H1 (cell line): ENCODE measurements at regions not wholly inside any gene's neighbourhood (a gene's known extent, or its start where the extent isn't known, plus 50 kb on each side); places are given as distances from the start of the nearest gene placed in this dataset.

Source experiments
- CTCF ChIA-PET: fragments of 300-600 bp; sonication (Branson Sonifier 250); formaldehyde crosslinking; loops from one replicate; lab custom pipeline; 2021; ENCODE audit not compliant: partially characterized antibody; lab: Charles Lee
- POLR2A ChIA-PET: fragments of 300-600 bp; sonication (Branson Sonifier 250); formaldehyde crosslinking; loops from one replicate; lab custom pipeline; 2021; ENCODE audit warnings: inconsistent platforms; ENCODE audit not compliant: partially characterized antibody; lab: Charles Lee
- DNase-seq, 2 experiments: peaks; one replicate each; pipeline versions ENCODE4 v3.0.0 to v3.0.0-alpha.2; 2010 to 2022; ENCODE audit warnings: low spot score in 2 of 2, low read depth in 1 of 2, mixed read lengths in 1 of 2
- FAIRE-seq: peaks from 2 replicates; lab custom pipeline; 2011; peaks lifted over from hg19 to GRCh38; lab: Jason Lieb, UNC
- H2AFZ ChIP-seq: 2 replicates; pipeline ENCODE4 v1.8.1; 2012; ENCODE audit warnings: low read length, inconsistent platforms
- H2AK5ac ChIP-seq: 2 replicates; pipeline ENCODE4 v1.6.1; 2013; ENCODE audit warnings: low read depth, low read length
- H2BK120ac ChIP-seq: replicated peaks from 2 replicates; pipeline ENCODE3; 2013; ENCODE audit warnings: low read depth, low read length, inconsistent platforms
- H2BK12ac ChIP-seq: 2 replicates; pipeline ENCODE4 v1.6.1; 2013; ENCODE audit warnings: low read depth, low read length
- H2BK15ac ChIP-seq: 2 replicates; pipeline ENCODE4 v1.6.1; 2013; ENCODE audit warnings: low read length
- H2BK20ac ChIP-seq: 2 replicates; pipeline ENCODE4 v1.6.1; 2013; ENCODE audit warnings: low read length
- H2BK5ac ChIP-seq: 2 replicates; pipeline ENCODE4 v1.6.1; 2013; ENCODE audit warnings: low read depth, low read length
- H3K14ac ChIP-seq: 2 replicates; pipeline ENCODE4 v1.6.1; 2013; ENCODE audit warnings: inconsistent platforms; ENCODE audit not compliant: insufficient read length
- H3K18ac ChIP-seq: 2 replicates; pipeline ENCODE4 v1.6.1; 2013; ENCODE audit warnings: low read length; ENCODE audit errors: extremely low read depth
- H3K23ac ChIP-seq: 2 replicates; pipeline ENCODE4 v1.6.1; 2013; ENCODE audit warnings: inconsistent platforms; ENCODE audit not compliant: insufficient read length
- H3K23me2 ChIP-seq: 2 replicates; pipeline ENCODE4 v1.6.1; 2013; ENCODE audit warnings: low read depth, low read length
- H3K27ac ChIP-seq: 2 replicates; pipeline ENCODE4 v1.6.1; 2011; ENCODE audit warnings: low read depth, low read length, inconsistent platforms
- H3K27me3 ChIP-seq, 4 experiments: replicated peaks in 1 of 4; 1 replicate in 1 of 4; 2 replicates in 3 of 4; pipeline versions ENCODE4 v1.6.1 to v1.8.1; 2011 to 2013; ENCODE audit warnings: low read length in 3 of 4, mild to moderate bottlenecking in 3 of 4, inconsistent platforms in 2 of 4, mixed read lengths in 2 of 4, moderate library complexity in 1 of 4; ENCODE audit not compliant: control insufficient read depth in 3 of 4, insufficient read depth in 3 of 4; ENCODE audit errors: extremely low read depth in 1 of 4
- H3K36me3 ChIP-seq, 4 experiments: 2 replicates each; pipeline versions ENCODE4 v1.6.1 to v1.8.1; 2011 to 2013; ENCODE audit warnings: mild to moderate bottlenecking in 4 of 4, low read length in 3 of 4, moderate library complexity in 2 of 4, control low read depth in 1 of 4, inconsistent platforms in 1 of 4; ENCODE audit not compliant: insufficient read depth in 4 of 4, control insufficient read depth in 2 of 4
- H3K4ac ChIP-seq: replicated peaks from 2 replicates; pipeline ENCODE3; 2013; ENCODE audit warnings: low read length, low read depth, mixed read lengths, inconsistent platforms; ENCODE audit not compliant: insufficient read length
- H3K4me1 ChIP-seq, 4 experiments: replicated peaks in 1 of 4; 1 replicate in 1 of 4; 2 replicates in 3 of 4; pipeline versions ENCODE4 v1.6.1 to v1.8.1; 2011 to 2013; ENCODE audit warnings: low read length in 3 of 4, inconsistent platforms in 2 of 4, mixed read lengths in 1 of 4; ENCODE audit not compliant: insufficient read depth in 4 of 4, control insufficient read depth in 3 of 4
- H3K4me2 ChIP-seq, 2 experiments: 2 replicates each; pipeline versions ENCODE4 v1.6.1 to v1.8.1; 2011 to 2013; ENCODE audit warnings: low read depth in 2 of 2, low read length in 2 of 2, control low read depth in 1 of 2, inconsistent platforms in 1 of 2, mild to moderate bottlenecking in 1 of 2; ENCODE audit not compliant: insufficient read depth in 1 of 2
- H3K4me3 ChIP-seq, 4 experiments: fragments of 200-600, 300-600 bp in 1 of 4; sonication (generic), shearing (Covaris generic), sonication (Bioruptor Twin) in 1 of 4; 2 replicates each; pipeline versions ENCODE4 v1.5.1 to v1.8.1; 2011 to 2016; ENCODE audit warnings: low read length in 4 of 4, low read depth in 3 of 4, control low read depth in 2 of 4, inconsistent platforms in 2 of 4, mild to moderate bottlenecking in 2 of 4, mixed read lengths in 1 of 4, moderate library complexity in 1 of 4; ENCODE audit not compliant: insufficient read depth in 2 of 4; ENCODE audit errors: extremely low read depth in 1 of 4
- H3K56ac ChIP-seq: replicated peaks from 2 replicates; pipeline ENCODE3; 2013; ENCODE audit warnings: low read depth, mild to moderate bottlenecking, mixed read lengths, low read length, inconsistent platforms; ENCODE audit not compliant: insufficient read length
- H3K79me1 ChIP-seq: 2 replicates; pipeline ENCODE4 v1.6.1; 2013; ENCODE audit warnings: low read depth, low read length, control low read depth
- H3K79me2 ChIP-seq, 2 experiments: 2 replicates each; pipeline versions ENCODE4 v1.6.1 to v1.8.1; 2012 to 2013; ENCODE audit warnings: low read length in 2 of 2, mild to moderate bottlenecking in 2 of 2, inconsistent platforms in 1 of 2; ENCODE audit not compliant: insufficient read depth in 2 of 2, control insufficient read depth in 1 of 2
- H3K9ac ChIP-seq, 4 experiments: replicated peaks in 1 of 4; 1 replicate in 1 of 4; 2 replicates in 3 of 4; pipeline versions ENCODE4 v1.6.1 to v1.8.1; 2011 to 2013; ENCODE audit warnings: low read depth in 3 of 4, low read length in 3 of 4, control low read depth in 2 of 4, mild to moderate bottlenecking in 2 of 4, moderate library complexity in 2 of 4, inconsistent platforms in 1 of 4; ENCODE audit errors: extremely low read depth in 1 of 4
- H3K9me3 ChIP-seq, 2 experiments: 2 replicates each; pipeline versions ENCODE4 v1.6.1 to v1.8.1; 2012 to 2013; ENCODE audit warnings: mild to moderate bottlenecking in 2 of 2, moderate library complexity in 2 of 2, control low read depth in 1 of 2, inconsistent platforms in 1 of 2, low read depth in 1 of 2, low read length in 1 of 2, mixed read lengths in 1 of 2; ENCODE audit not compliant: insufficient read depth in 2 of 2
- H4K20me1 ChIP-seq, 2 experiments: replicated peaks in 1 of 2; 2 replicates each; pipeline versions ENCODE3 to v1.8.1; 2011 to 2013; ENCODE audit warnings: inconsistent platforms in 2 of 2, low read length in 2 of 2, mild to moderate bottlenecking in 1 of 2; ENCODE audit not compliant: insufficient read depth in 2 of 2, control insufficient read depth in 1 of 2
- H4K5ac ChIP-seq: 2 replicates; pipeline ENCODE4 v1.6.1; 2013; ENCODE audit warnings: low read length, low read depth, mixed read lengths, inconsistent platforms; ENCODE audit not compliant: insufficient read length
- H4K8ac ChIP-seq: 2 replicates; pipeline ENCODE4 v1.8.0; 2013; ENCODE audit warnings: mild to moderate bottlenecking, moderate library complexity, low read length, inconsistent platforms; ENCODE audit not compliant: insufficient read depth; ENCODE audit errors: extremely low read depth
- H4K91ac ChIP-seq: replicated peaks from 2 replicates; pipeline ENCODE3; 2013; ENCODE audit warnings: low read length, mixed read lengths, inconsistent platforms; ENCODE audit not compliant: insufficient read length
- NRF1 ChIP-seq: IDR thresholded peaks from 2 replicates; pipeline ENCODE4 v1.6.1; 2011; ENCODE audit warnings: mild to moderate bottlenecking, low read depth, low read length, improper control_type of control experiment
- POLR2A ChIP-seq, 2 experiments: IDR thresholded peaks; 1 replicate in 1 of 2; 2 replicates in 1 of 2; pipeline ENCODE4 v1.6.1; 2011; ENCODE audit warnings: low read depth in 2 of 2, low read length in 2 of 2, mild to moderate bottlenecking in 2 of 2; ENCODE audit errors: control extremely low read depth in 1 of 2
- RAD21 ChIP-seq, 2 experiments: IDR thresholded peaks in 1 of 2; conservative IDR thresholded peaks in 1 of 2; 2 replicates each; pipeline ENCODE4 v1.6.1; 2011; ENCODE audit warnings: low read depth in 2 of 2, low read length in 2 of 2, improper control_type of control experiment in 1 of 2, inconsistent platforms in 1 of 2, mild to moderate bottlenecking in 1 of 2, moderate library complexity in 1 of 2
- SAP30 ChIP-seq: fragments of 300-600 bp; sonication (generic); IDR thresholded peaks from 2 replicates; pipeline ENCODE4 v1.7.1; 2012; ENCODE audit warnings: low read length, moderate library complexity, mild to moderate bottlenecking, inconsistent platforms; ENCODE audit not compliant: insufficient read depth, insufficient replicate concordance
- SIX5 ChIP-seq: IDR thresholded peaks from 2 replicates; pipeline ENCODE4 v1.6.1; 2011; ENCODE audit warnings: mild to moderate bottlenecking, low read depth, low read length
- SRF ChIP-seq: IDR thresholded peaks from 2 replicates; pipeline ENCODE4 v1.6.1; 2011; ENCODE audit warnings: mild to moderate bottlenecking, low read depth, low read length, moderate library complexity
- TEAD4 ChIP-seq: IDR thresholded peaks from 2 replicates; pipeline ENCODE4 v1.6.1; 2012; ENCODE audit warnings: low read depth, low read length, inconsistent platforms, mixed read lengths
- WGBS, 2 experiments: shearing (Covaris generic) in 1 of 2; methylation state at CpG; one replicate each; pipeline versions ENCODE4 v1.1.6 to v1.1.7; 2013 to 2015; ENCODE audit warnings: low lambda C conversion rate in 2 of 2, mixed read lengths in 2 of 2, inconsistent platforms in 1 of 2, low coverage in 1 of 2, missing lambda C conversion rate in 1 of 2; ENCODE audit not compliant: insufficient replicate concordance in 2 of 2, insufficient coverage in 1 of 2, insufficient read length in 1 of 2; ENCODE audit errors: extremely low coverage in 1 of 2, missing lambda C conversion rate in 1 of 2; 5-methylcytosine and 5-hydroxymethylcytosine counted together

DNA sequence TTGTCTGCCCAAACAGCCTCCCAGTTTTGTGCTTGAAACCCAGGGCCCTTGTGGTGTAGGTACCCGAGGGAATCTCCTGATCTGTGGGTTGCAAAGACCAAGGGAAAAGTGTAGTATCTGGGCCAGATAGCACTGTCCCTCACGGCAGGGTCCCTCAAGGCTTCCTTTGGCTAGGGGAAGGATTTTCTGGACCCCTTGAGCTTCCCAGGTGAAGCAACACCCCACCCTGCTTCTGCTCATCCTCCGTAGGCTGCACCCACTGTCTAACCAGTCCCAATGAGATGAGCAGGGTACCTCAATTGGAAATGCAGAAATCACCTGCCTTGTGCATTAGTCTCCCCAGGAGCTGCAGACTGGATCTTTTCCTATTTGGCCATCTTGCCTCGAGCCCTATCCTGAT lies 791.8 kb upstream of the MANEA start:
- WGBS, 2 experiments = 94% methylated on average over 4 of the region's 4 CpGs; no CpG with 5 or more reads in 1 of the 2 experiments

More for the DNA sequence above, 791.8 kb upstream of the MANEA start:
- H4K5ac ChIP-seq = no peak overlapping the region
- ChIA-PET CTCF (no interaction called here), POLR2A (no interaction called here)
- no peaks in the 10 kb centered on the region for H3K23me2 ChIP-seq
- peak overlapping the region; percentile 92 for H2AFZ ChIP-seq
- no peak overlapping the region for H3K9ac ChIP-seq
- no peak overlapping the region for H2BK15ac ChIP-seq
- no peak overlapping the region for H3K14ac ChIP-seq
- no peak overlapping the region for H2AK5ac ChIP-seq
- no peak overlapping the region for H2BK20ac ChIP-seq
- no peak overlapping the region for H3K23ac ChIP-seq
- H3K36me3 ChIP-seq = no peaks in the 10 kb centered on the region
- H2BK5ac ChIP-seq = no peak overlapping the region
- DNase-seq (no peak), FAIRE-seq (no peak)
- no peak overlapping the region; the same call in 1 of the 2 replicates for H4K8ac ChIP-seq
- H3K56ac ChIP-seq = no peak overlapping the region
- no peak overlapping the region for H3K4ac ChIP-seq
- no peaks in the 10 kb centered on the region for H3K79me2 ChIP-seq
- H3K18ac ChIP-seq = no peak overlapping the region
- H3K27me3 ChIP-seq = peaks cover 0 to 1% (median 0%) of the 10 kb centered on the region in 4 experiments; a peak in 1 of 7 replicates
- no peak overlapping the region for H3K4me2 ChIP-seq
- H3K4me3 ChIP-seq = no peak overlapping the region
- no peak overlapping the region for H2BK120ac ChIP-seq
- TF ChIP-seq RAD21 (IDR thresholded peaks at IDR 0.05 in 1 of 2, conservative IDR thresholded peaks at IDR 0.05 in 1 of 2; ENCODE audit: low read depth in 2 of 2, low read length in 2 of 2) (no peak), TEAD4 (no peak), SAP30 (no peak), POLR2A (IDR thresholded peaks at IDR 0.05; ENCODE audit: control extremely low read depth in 1 of 2, low read depth in 2 of 2, low read length in 2 of 2) (no peak), SIX5 (no peak), SRF (no peak), NRF1 (no peak)
- H3K9me3 ChIP-seq = no peaks in the 10 kb centered on the region
- H3K79me1 ChIP-seq = no peaks in the 10 kb centered on the region
- no peak overlapping the region for H4K91ac ChIP-seq
- no peaks in the 10 kb centered on the region for H3K4me1 ChIP-seq
- H3K27ac ChIP-seq = no peak overlapping the region
- H2BK12ac ChIP-seq = no peak overlapping the region
- H4K20me1 ChIP-seq = no peaks in the 10 kb centered on the region
